Nucleus accumbens (tissue), 56 donors: ENCODE measurements at regions not wholly inside any gene's neighbourhood (a gene's known extent, or its start where the extent isn't known, plus 50 kb on each side); places are given as distances from the start of the nearest gene placed in this dataset.
"Not testable (repeated sequence)": the region's sequence is repeated elsewhere in the genome, so short reads cannot be mapped to it uniquely, and the experiment has no call there.

Source experiments
- DNase-seq, 56 donors: peaks; one replicate each; lab custom pipeline; 2025; lab: John Stamatoyannopoulos, UW

DNA sequence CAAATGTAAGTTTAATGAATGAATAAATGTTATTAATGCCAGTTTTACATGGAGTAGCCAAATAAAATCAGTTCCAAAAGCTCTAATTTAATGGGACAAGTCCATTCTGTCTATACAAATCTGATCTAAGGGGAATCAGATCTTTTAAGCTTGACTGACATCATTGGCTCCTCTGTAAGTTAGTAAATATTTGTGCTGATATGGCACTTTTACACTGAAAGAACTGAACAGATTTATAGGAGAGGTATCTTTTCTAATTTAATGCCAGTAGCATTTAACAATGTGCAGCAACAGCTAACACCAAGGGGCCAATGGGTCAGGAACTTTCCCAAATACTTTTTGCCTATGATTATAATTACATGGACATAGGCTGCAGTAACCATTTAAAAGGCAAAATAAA, 832.3 kb downstream of the PCDH17 start:
- no peak for DNase-seq

GRCh38 chr13:58467176-58467575, 835.6 kb downstream of the PCDH17 start:
- no peak for DNase-seq

- no peak for DNase-seq
Measured at GRCh38 chr13:58472483-58472882, 840.9 kb downstream of the PCDH17 start.

DNA sequence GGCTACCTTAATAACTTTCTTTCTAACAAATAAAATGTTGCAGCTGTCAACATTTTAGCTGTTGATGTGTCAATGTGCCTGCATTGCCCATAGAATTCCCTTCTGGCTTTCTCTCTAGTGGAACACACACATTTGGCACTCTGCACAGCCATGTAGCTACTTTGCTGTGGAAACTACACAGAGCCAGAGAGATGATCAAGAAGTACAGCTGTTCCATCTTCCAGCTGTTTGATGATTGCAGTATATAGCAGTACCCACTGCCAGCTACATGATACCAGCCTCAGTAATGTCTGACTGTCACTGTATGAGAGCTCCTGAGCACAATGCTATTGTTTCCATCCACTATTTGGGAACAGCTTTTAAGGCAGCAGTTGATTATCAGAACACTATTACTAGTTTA, 843.0 kb downstream of the PCDH17 start:
- no peak for DNase-seq

DNA sequence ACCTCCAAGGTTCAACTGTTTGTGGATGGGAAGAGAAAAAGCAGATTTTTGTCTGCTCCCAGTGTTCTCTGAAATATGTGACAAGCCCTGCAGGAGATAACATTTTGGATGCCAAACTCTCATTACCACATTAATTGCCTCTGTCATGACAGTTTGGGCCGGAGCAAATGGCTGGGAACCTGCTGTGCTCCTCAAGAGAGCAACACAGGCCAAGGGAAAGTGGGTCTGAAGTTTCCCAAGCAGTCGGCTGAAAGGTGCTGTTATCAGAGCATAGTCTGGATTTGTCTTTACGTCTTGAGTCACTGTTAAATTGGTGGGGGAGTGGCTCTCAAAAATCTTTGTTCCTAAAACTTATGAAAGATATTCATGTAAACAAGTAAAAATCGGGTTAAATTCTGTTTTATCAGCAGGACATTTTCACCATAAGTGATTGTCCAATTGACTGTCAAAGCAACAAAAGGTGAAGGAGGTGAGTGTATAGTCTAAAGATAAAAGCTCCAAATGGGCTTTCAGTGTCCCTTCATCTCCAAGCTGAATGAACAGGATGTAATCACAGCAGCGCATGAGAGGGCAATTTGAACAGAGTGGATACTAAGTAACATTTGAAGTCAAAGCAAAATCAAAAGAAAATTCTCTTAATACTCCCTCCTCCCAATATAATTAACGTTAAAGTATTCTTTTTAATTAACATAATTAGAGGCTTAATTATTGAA, 844.8 kb downstream of the PCDH17 start:
- DNase-seq = no peak

DNA sequence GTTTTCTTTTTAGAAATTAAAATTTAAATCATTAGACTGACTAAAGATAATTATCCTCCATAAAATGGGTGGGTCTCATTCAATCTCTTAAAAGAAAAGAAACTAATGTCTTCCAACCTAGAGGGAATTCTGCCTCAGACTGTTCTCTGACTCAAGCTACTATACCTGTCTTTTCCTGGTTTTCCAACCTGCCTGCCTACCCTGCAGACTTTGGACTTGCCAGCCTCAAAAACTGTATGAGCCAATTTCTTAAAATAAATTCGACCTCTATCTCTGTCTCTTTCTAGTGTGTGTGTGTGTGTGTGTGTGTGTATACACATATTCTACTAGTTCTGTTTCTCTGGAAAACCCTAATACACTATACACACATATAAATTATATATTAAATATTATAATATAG, 847.3 kb downstream of the PCDH17 start:
- no peak for DNase-seq

GRCh38 chr13:58480061-58480460, 848.5 kb downstream of the PCDH17 start:
- DNase-seq = no peak

DNA sequence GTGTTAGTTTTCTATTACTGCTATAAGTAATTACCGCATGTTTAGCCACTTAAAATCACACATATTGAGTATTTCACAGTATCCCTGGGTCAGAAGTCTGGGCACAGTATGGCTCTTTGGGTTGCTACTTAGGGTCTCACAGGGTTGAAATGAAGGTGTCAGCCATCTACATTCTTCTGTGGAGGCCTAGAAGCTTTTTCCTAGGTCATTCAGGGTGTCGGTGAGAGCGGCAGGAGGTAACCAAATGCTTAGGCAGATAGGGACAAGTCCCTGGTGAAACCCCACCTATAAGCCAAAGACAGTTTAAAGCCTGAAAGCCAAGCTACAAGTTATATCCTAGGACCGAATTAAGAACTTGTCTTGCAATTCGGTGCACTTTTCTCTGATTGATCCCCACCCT, 856.7 kb downstream of the PCDH17 start:
- DNase-seq = no peak

- no peak for DNase-seq
Measured at GRCh38 chr13:58495668-58496067, 864.1 kb downstream of the PCDH17 start.

DNA sequence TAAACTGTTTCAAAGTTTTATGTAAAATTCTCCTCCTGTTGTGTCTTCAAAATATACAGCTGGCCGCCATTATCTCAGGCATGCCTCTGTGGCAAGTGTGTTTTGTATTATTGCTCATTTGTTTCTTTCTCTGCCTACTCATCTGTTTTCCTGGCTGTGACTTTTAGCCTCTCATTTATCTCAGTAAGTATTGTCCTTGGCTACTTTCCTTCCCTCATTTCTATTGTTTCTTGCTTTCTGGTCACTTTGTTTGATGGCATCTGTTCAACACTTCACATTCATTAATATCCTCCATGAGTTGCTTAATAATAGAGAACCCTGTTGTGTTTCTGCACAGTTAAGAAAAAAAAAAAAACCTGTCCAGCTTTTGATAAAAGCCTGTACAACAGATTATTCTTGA, 869.4 kb downstream of the PCDH17 start:
- DNase-seq = no peak

DNA sequence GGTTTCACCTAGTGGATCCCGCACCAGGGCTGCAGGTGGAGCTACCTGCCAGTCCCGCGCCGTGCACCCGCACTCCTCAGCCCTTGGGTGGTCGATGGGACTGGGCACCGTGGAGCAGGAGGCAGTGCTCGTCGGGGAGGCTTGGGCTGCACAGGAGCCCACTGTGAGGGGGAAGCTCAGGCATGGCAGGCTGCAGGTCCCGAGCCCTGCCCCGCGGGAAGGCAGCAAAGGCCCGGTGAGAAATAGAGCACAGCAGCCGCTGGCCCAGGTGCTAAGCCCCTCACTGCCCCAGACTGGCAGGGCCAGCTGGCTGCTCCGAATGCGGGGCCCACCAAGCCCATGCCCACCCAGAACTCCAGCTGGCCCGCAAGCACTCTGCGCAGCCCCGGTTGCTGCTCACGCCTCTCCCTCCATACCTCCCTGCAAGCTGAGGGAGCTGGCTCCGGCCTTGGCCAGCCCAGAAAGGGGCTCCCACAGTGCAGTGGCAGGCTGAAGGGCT, 872.7 kb downstream of the PCDH17 start:
- DNase-seq = not testable (repeated sequence)

DNA sequence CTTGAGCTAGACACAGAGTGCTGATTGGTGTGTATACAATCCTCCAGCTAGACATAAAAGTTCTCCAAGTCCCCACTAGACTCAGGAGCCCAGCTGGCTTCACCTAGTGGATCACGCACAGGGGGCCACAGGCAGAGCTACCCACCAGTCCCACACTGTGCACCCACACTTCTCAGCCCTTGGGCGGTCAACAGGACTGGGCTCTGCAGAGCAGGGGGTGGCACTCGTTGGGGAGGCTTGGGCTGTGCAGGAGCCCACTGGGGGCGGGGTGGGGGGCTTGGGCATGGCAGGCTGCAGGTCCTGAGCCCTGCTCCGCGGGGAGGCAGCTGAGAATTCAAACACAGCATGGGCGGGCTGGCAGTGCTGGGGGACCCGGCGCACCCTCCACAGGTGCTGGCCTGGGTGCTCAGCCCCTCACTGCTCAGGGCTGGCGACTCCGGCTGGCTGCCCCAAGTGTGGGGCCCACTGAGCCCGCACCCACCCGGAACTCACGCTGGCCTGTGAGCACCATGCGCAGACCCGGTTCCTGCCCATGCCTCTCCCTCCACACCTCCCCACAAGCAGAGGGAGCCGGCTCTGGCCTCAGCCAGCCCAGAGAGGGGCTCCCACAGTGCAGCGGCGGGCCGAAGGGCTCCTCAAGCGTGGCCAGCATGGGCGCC, 873.8 kb downstream of the PCDH17 start:
- not testable (repeated sequence) for DNase-seq

- no peak for DNase-seq
Measured at GRCh38 chr13:58528351-58528750, 896.8 kb downstream of the PCDH17 start.

DNA sequence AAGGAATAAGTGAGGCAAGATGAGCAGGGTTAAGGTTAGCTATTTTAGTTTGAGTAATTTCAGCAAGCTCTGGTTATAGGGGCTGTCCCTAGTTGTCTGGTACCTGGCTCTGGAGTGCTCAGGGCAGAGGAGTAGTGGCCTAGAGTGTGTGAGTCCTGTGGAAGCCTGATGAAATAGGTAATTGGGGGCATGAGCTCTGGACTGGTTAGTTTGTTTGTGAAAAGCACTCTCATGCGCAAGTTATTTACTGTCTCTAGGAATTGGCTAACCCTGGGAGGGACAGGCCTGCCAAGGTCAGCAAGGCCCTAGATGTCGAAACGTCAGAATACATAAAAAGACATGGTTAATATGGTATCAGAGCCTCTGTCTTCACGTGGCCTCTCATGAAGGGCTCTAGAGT, 900.1 kb downstream of the PCDH17 start:
- DNase-seq = no peak

DNA sequence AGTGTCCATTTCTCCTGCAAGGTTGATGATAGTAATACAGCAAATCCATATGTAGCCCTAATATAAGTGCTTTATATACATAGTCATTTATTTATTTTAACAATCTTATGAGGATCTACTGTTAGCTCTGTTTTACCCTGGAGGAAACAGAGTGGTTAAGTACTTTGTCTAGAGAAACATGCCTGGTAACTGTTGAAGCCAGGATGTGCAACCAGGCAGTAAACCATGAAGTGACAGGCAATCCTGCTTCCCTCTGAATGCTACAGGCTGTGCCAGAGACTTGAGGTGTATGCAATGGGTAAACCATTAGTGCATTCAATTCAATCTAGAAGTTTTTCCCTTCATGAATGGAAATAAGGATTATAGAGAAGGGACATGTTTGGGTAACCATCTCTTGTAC, 911.0 kb downstream of the PCDH17 start:
- DNase-seq = no peak

- no peak for DNase-seq
Measured at GRCh38 chr13:58547419-58547818, 915.9 kb downstream of the PCDH17 start.

- DNase-seq = no peak
Measured at GRCh38 chr13:58566176-58566575, 934.6 kb downstream of the PCDH17 start.

GRCh38 chr13:58573743-58574142, 942.2 kb downstream of the PCDH17 start:
- DNase-seq = no peak

- no peak for DNase-seq
Measured at GRCh38 chr13:58574791-58575190, 943.2 kb downstream of the PCDH17 start.

DNA sequence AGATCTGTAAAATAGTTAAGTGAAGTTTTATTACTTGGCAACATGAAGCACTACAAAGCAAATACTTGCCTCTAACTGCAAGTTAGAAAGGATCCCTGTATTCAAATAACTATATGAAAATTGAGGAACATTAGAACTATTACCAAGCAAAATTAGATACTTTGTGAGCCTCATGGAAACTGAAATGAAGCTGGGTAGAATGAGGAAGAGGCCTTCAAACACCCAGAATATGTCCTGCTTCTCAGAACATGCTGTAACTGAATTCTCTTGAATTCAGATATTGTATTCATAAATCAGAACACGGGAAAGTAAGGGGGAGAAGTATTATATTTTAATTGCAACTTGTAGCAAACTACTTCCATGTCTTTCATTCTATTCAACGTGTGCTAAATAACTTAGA, 947.9 kb downstream of the PCDH17 start:
- DNase-seq = no peak

- no peak for DNase-seq
Measured at GRCh38 chr13:58583966-58584365, 952.4 kb downstream of the PCDH17 start.

DNA sequence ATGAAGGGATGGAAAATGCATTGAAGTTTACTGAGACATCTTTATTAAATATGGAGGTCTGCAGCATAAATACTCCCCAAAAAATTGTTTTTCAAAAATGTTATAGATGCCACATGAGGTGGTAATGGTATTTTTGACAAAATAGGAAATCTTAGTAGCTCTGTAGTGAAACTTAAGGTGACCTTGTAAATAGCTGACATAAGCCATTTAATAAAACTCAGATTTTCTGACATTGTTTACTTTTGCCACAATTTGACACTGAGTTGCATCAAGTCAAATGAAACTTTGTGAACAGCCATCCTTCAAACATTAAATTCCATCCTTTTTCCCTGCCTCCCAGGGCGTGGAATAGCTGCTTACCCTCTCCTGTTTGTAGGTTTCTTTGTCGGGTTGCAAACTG, 953.1 kb downstream of the PCDH17 start:
- DNase-seq = no peak
